Stimulated activated CD8-positive, alpha-beta memory T cell treated with anti-CD3 and anti-CD28 coated beads, Interleukin-2, amount 100 ng/mL, for 48 hours (primary cell): ENCODE measurements at regions not wholly inside any gene's neighbourhood (a gene's known extent, or its start where the extent isn't known, plus 50 kb on each side); places are given as distances from the start of the nearest gene placed in this dataset.

Source experiments
- DNase-seq, 2 donors: peaks; one replicate each; pipeline ENCODE4 v3.0.0-alpha.2; 2020; ENCODE audit warnings: low read depth in 2 of 2

GRCh38 chr2:22536133-22536532 lies 848.8 kb upstream of the KLHL29 start:
- DNase-seq, result no peak

- DNase-seq, result no peak
Observed at GRCh38 chr2:22554453-22554852, 830.5 kb upstream of the KLHL29 start.

- DNase-seq, result no peak
Observed at GRCh38 chr2:22557406-22557805, 827.6 kb upstream of the KLHL29 start.

GRCh38 chr2:22560021-22560420 lies 825.0 kb upstream of the KLHL29 start:
- no peak for DNase-seq

GRCh38 chr2:22579341-22579740 lies 805.6 kb upstream of the KLHL29 start:
- no peak for DNase-seq

- DNase-seq, result no peak
Observed at GRCh38 chr2:22582107-22582506, 802.9 kb upstream of the KLHL29 start.

GRCh38 chr2:22596306-22596705 lies 788.7 kb upstream of the KLHL29 start:
- no peak for DNase-seq

GRCh38 chr2:22600156-22600555 lies 784.8 kb upstream of the KLHL29 start:
- DNase-seq, result no peak

GRCh38 chr2:22600999-22601398 lies 784.0 kb upstream of the KLHL29 start:
- no peak for DNase-seq

- DNase-seq, result no peak
Observed at GRCh38 chr2:22604136-22604535, 780.8 kb upstream of the KLHL29 start.

- DNase-seq, result no peak
Observed at GRCh38 chr2:22616031-22616430, 768.9 kb upstream of the KLHL29 start.

- no peak for DNase-seq
Observed at GRCh38 chr2:22623620-22624019, 761.4 kb upstream of the KLHL29 start.

- DNase-seq, result no peak
Observed at GRCh38 chr2:22626621-22627020, 758.4 kb upstream of the KLHL29 start.

GRCh38 chr2:22628221-22628620 lies 756.8 kb upstream of the KLHL29 start:
- no peak for DNase-seq

GRCh38 chr2:22628906-22629305 lies 756.1 kb upstream of the KLHL29 start:
- DNase-seq, result no peak

GRCh38 chr2:22634167-22634566 lies 750.8 kb upstream of the KLHL29 start:
- no peak for DNase-seq

GRCh38 chr2:22656426-22656825 lies 728.6 kb upstream of the KLHL29 start:
- no peak for DNase-seq

- no peak for DNase-seq
Observed at GRCh38 chr2:22673529-22673928, 711.5 kb upstream of the KLHL29 start.

GRCh38 chr2:22683914-22684313 lies 701.1 kb upstream of the KLHL29 start:
- DNase-seq, result no peak

- DNase-seq, result no peak
Observed at GRCh38 chr2:22690096-22690495, 694.9 kb upstream of the KLHL29 start.

- DNase-seq, result no peak
Observed at GRCh38 chr2:22691666-22692065, 693.3 kb upstream of the KLHL29 start.

- no peak for DNase-seq
Observed at GRCh38 chr2:22692746-22693145, 692.2 kb upstream of the KLHL29 start.

- DNase-seq, result no peak
Observed at GRCh38 chr2:22694300-22694699, 690.7 kb upstream of the KLHL29 start.

GRCh38 chr2:22694856-22695255 lies 690.1 kb upstream of the KLHL29 start:
- DNase-seq, result no peak
